ENCODE measurements at regions not wholly inside any gene's neighbourhood (a gene's known extent, or its start where the extent isn't known, plus 50 kb on each side); places are given as distances from the start of the nearest gene placed in this dataset.
"Not testable (repeated sequence)": the region's sequence is repeated elsewhere in the genome, so short reads cannot be mapped to it uniquely, and the experiment has no call there.

DNA sequence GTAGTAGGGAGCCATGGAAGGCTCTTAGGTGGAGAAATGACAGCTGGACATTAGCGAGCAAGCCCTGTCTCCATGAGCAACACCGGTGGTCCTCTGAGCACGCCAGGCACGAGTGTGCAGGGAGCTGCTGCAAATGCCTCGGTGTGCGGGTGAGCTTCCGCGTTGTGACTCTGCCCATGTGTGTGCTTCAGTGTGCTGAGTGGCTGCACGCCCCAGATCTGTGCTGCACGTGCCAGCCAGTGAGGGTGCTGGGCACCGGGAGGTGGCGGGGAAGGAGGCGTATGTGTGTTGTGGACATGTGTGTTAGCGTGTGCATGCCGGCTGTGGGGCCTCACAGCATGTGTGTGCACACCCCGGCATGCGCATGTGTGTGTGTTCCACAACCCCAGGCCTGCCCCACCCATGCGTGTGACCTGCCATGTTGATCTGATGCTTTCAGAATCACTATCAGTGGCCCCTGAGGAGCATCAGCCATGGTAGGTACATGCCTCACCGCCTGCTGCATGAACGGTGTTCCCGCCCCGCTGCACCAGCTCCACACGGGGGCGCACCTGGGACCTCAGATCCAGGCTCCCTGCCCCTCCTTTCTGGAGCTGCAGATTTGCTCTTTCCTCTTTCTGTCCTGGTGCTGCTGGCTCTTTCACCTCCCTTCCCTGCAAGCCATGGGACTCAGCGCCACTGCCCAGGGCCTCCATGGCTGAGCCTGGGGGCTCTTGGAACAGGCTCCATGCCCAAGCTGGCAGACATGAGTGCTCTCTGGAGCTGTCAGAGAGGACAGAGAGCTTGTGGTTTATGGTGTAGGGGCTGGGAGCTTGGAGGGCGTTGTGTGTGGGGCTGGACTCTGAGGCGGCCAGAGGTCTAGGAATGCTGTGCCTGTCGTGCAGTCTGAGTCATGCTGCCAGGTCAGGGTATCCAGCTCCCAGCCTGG is 169.4 kb downstream of the TBC1D2B start:
- no peak for DNase-seq (ENCODE audit: low read depth)
- H3K4me3 ChIP-seq (ENCODE audit: low read depth, low read length): no peak overlapping the region

GRCh38 chr15:77906062-77906990 is 171.2 kb downstream of the TBC1D2B start:
- H3K4me3 ChIP-seq (ENCODE audit: low read depth, low read length); DNase-seq (ENCODE audit: low read depth): not testable (repeated sequence)

More for the DNA sequence above, 169.4 kb downstream of the TBC1D2B start:
- TF ChIP-seq, protein P1, sequence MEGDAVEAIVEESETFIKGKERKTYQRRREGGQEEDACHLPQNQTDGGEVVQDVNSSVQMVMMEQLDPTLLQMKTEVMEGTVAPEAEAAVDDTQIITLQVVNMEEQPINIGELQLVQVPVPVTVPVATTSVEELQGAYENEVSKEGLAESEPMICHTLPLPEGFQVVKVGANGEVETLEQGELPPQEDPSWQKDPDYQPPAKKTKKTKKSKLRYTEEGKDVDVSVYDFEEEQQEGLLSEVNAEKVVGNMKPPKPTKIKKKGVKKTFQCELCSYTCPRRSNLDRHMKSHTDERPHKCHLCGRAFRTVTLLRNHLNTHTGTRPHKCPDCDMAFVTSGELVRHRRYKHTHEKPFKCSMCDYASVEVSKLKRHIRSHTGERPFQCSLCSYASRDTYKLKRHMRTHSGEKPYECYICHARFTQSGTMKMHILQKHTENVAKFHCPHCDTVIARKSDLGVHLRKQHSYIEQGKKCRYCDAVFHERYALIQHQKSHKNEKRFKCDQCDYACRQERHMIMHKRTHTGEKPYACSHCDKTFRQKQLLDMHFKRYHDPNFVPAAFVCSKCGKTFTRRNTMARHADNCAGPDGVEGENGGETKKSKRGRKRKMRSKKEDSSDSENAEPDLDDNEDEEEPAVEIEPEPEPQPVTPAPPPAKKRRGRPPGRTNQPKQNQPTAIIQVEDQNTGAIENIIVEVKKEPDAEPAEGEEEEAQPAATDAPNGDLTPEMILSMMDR (IDR thresholded peaks at IDR 0.05; ENCODE audit: insufficient read depth, low read length): no peak

DNA sequence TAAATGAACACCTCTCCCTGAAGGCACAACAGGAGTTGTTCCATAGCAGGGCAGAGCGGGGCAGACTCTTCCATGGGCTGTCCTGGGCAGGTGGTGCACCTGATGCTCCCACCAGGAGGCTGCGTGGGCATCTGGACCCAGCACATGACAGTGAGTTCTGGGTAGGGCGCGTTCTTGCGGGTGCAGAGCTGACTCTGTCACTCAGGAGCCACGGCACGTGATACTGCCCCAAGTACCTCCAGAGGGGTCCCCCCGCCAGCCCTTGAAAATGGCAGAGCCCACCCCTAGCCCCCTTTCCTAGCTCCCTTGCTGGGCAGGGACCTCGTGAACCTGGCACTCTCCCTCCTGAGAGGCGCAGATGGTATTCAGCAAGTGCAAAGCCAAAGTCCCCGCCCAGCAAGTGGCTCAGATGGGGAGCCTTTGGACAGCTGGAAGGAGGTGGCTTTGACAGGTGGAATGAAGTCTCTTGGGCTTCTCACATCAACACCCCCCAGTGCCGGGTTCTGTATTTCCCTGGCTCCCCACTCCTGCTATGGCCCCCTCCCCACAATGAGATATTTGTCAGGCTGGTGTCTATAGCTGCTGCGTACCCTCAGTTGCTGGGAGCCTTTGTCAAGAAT is 172.1 kb downstream of the TBC1D2B start:
- TF ChIP-seq, protein P1 (IDR thresholded peaks at IDR 0.05; ENCODE audit: insufficient read depth, low read length): no peak
- no peak overlapping the region for H3K4me3 ChIP-seq (ENCODE audit: low read depth, low read length)

DNA sequence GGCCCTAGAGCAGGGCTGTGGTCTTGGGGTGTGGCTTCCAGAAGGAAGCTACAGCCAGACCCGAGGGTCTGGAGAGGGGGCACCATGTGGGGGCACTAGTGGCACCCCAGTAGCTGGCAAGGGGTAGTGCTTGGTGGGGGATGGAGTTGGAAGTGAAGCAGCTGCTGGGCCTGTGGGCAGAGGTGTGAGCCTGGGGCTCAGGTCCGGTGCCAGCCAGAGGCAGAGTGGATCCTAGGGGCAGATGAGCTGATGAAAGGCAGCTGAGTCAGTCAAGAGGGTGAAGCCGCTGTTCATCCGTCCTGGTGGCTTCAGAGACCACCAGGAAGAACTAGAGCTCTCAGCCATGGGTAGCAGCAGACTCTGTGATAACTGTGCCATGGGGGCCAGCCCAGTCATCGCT is 172.6 kb downstream of the TBC1D2B start:
- no peak overlapping the region for H3K4me3 ChIP-seq (ENCODE audit: low read depth, low read length)
- TF ChIP-seq, protein P1 (IDR thresholded peaks at IDR 0.05; ENCODE audit: insufficient read depth, low read length): no peak
- DNase-seq (ENCODE audit: low read depth): no peak

More for the DNA sequence above, 172.1 kb downstream of the TBC1D2B start:
- no peak for DNase-seq (ENCODE audit: low read depth)

DNA sequence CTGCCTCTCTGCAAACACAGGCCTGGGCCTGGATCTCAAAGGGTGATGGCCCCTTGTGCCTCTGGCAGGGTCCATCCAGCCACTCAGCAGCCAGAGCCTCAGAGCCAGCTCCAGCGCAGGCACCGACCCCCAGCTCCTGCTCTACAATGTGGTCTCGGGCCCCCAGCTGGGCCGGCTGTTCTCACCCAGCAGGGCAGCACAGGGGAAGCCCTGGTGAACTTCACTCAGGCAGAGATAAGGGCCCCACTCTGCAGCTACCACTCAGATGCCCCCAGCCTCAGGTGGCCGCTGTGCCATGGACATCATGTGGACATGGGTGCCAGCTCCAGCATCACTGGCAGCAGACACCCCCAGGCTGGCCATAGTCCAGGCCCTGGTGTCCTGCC is 173.1 kb downstream of the TBC1D2B start:
- DNase-seq (ENCODE audit: low read depth): no peak
- no peak overlapping the region for H3K4me3 ChIP-seq (ENCODE audit: low read depth, low read length)
- TF ChIP-seq, protein P1 (IDR thresholded peaks at IDR 0.05; ENCODE audit: insufficient read depth, low read length): no peak

- DNase-seq (ENCODE audit: low read depth): not testable (repeated sequence)
Measured at GRCh38 chr15:77903761-77904435, 173.6 kb downstream of the TBC1D2B start.

More at GRCh38 chr15:77903761-77904435, 173.6 kb downstream of the TBC1D2B start:
- H3K4me3 ChIP-seq (ENCODE audit: low read depth, low read length): not testable (repeated sequence)
